ENCODE measurements at regions not wholly inside any gene's neighbourhood (a gene's known extent, or its start where the extent isn't known, plus 50 kb on each side); places are given as distances from the start of the nearest gene placed in this dataset.

DNA sequence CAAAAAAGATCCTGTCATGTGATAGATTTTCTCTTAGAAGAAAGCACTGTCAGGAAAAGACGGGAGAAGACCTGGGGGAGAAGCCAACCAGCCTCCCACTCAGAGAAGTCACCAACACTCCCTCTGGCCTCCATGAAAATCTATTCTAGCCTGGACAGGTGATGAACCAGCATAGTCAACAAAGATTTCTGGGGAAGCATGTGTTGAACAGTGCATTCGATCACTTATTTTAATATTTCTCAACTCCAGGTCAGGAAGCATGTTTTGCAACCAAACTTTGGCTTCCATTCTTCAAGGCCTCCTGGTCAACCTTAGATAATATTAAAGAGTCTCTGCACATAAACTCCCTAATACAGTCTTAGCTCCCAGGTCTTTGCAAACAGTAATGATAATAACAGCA is 74.7 kb upstream of the ERCC4 start:
- TF ChIP-seq ELF1 (IDR thresholded peaks at IDR 0.05) (no peak), EP300 (IDR thresholded peaks at IDR 0.05; ENCODE audit: borderline replicate concordance in 1 of 2, low read depth in 1 of 2, low read length in 1 of 2) (no peak), MXI1 (IDR thresholded peaks at IDR 0.05; ENCODE audit: low read depth, low read length) (no peak), POLR2AphosphoS5 (IDR thresholded peaks at IDR 0.05; ENCODE audit: low read depth, low read length) (no peak), SIN3A (IDR thresholded peaks at IDR 0.05; ENCODE audit: borderline replicate concordance, low read depth, low read length) (no peak), GABPA (IDR thresholded peaks at IDR 0.05; ENCODE audit: low read depth) (no peak), JUND (IDR thresholded peaks at IDR 0.05) (no peak), TAF1 (IDR thresholded peaks at IDR 0.05; ENCODE audit: borderline replicate concordance, low read depth, low read length) (no peak)
- TF ChIP-seq, protein P1, sequence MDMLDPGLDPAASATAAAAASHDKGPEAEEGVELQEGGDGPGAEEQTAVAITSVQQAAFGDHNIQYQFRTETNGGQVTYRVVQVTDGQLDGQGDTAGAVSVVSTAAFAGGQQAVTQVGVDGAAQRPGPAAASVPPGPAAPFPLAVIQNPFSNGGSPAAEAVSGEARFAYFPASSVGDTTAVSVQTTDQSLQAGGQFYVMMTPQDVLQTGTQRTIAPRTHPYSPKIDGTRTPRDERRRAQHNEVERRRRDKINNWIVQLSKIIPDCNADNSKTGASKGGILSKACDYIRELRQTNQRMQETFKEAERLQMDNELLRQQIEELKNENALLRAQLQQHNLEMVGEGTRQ (IDR thresholded peaks at IDR 0.05; ENCODE audit: borderline replicate concordance, low read depth, low read length), result no peak
- TF ChIP-seq, protein P2, sequence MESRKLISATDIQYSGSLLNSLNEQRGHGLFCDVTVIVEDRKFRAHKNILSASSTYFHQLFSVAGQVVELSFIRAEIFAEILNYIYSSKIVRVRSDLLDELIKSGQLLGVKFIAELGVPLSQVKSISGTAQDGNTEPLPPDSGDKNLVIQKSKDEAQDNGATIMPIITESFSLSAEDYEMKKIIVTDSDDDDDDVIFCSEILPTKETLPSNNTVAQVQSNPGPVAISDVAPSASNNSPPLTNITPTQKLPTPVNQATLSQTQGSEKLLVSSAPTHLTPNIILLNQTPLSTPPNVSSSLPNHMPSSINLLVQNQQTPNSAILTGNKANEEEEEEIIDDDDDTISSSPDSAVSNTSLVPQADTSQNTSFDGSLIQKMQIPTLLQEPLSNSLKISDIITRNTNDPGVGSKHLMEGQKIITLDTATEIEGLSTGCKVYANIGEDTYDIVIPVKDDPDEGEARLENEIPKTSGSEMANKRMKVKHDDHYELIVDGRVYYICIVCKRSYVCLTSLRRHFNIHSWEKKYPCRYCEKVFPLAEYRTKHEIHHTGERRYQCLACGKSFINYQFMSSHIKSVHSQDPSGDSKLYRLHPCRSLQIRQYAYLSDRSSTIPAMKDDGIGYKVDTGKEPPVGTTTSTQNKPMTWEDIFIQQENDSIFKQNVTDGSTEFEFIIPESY (IDR thresholded peaks at IDR 0.05; ENCODE audit: borderline replicate concordance, low read depth), result no peak
- TF ChIP-seq, protein P3, sequence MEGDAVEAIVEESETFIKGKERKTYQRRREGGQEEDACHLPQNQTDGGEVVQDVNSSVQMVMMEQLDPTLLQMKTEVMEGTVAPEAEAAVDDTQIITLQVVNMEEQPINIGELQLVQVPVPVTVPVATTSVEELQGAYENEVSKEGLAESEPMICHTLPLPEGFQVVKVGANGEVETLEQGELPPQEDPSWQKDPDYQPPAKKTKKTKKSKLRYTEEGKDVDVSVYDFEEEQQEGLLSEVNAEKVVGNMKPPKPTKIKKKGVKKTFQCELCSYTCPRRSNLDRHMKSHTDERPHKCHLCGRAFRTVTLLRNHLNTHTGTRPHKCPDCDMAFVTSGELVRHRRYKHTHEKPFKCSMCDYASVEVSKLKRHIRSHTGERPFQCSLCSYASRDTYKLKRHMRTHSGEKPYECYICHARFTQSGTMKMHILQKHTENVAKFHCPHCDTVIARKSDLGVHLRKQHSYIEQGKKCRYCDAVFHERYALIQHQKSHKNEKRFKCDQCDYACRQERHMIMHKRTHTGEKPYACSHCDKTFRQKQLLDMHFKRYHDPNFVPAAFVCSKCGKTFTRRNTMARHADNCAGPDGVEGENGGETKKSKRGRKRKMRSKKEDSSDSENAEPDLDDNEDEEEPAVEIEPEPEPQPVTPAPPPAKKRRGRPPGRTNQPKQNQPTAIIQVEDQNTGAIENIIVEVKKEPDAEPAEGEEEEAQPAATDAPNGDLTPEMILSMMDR (IDR thresholded peaks at IDR 0.05), result no peak

All from SK-N-SH (cell line).